Natural killer cell (primary cell): ENCODE measurements at regions not wholly inside any gene's neighbourhood (a gene's known extent, or its start where the extent isn't known, plus 50 kb on each side); places are given as distances from the start of the nearest gene placed in this dataset.

Experiments used
- ATAC-seq, 3 donors: fragments of 150-1000 bp in 2 of 3; fragments of 200-7000 bp in 1 of 3; cut with Tn5 transposase; 1 replicate in 1 of 3; 2 replicates in 2 of 3; pipeline ENCODE4 v1.10.0; 2021; ENCODE audit warnings: mild to moderate bottlenecking in 2 of 3, moderate library complexity in 2 of 3
- DNase-seq, 2 donors: peaks; one replicate each; pipeline versions ENCODE4 v3.0.0 to v3.0.0-alpha.2; 2013 to 2021; ENCODE audit warnings: mixed read lengths in 1 of 2
- H3K27ac ChIP-seq: one replicate; pipeline ENCODE4 v1.5.1; 2013; ENCODE audit warnings: mild to moderate bottlenecking, low read length
- H3K27me3 ChIP-seq: one replicate; pipeline ENCODE4 v1.6.1; 2013; ENCODE audit warnings: low read length; ENCODE audit not compliant: control insufficient read depth, insufficient read depth
- H3K36me3 ChIP-seq: one replicate; pipeline ENCODE4 v1.6.1; 2013; ENCODE audit warnings: low read length; ENCODE audit not compliant: control insufficient read depth, insufficient read depth
- H3K4me1 ChIP-seq: one replicate; pipeline ENCODE4 v1.6.1; 2013; ENCODE audit warnings: low read length; ENCODE audit not compliant: control insufficient read depth, insufficient read depth
- H3K4me3 ChIP-seq: one replicate; pipeline ENCODE4 v1.5.1; 2013; ENCODE audit warnings: low read length
- H3K9me3 ChIP-seq: one replicate; pipeline ENCODE4 v1.6.1; 2013; ENCODE audit warnings: low read length; ENCODE audit not compliant: control insufficient read depth, insufficient read depth
- H3K27ac Mint-ChIP-seq, 2 donors: one replicate each; pipeline ENCODE4 v1.8.0; 2022; ENCODE audit warnings: mild to moderate bottlenecking in 2 of 2, mixed read lengths in 2 of 2, moderate library complexity in 1 of 2
- H3K27me3 Mint-ChIP-seq, 2 donors: one replicate each; pipeline ENCODE4 v1.8.0; 2022; ENCODE audit warnings: low read depth in 2 of 2, mixed read lengths in 2 of 2
- H3K36me3 Mint-ChIP-seq: one replicate; pipeline ENCODE4 v1.8.0; 2022; ENCODE audit warnings: mixed read lengths
- H3K4me1 Mint-ChIP-seq, 2 donors: one replicate each; pipeline ENCODE4 v1.8.0; 2022; ENCODE audit warnings: mixed read lengths in 2 of 2
- H3K4me3 Mint-ChIP-seq: one replicate; pipeline ENCODE4 v1.8.0; 2022; ENCODE audit warnings: mild to moderate bottlenecking, moderate library complexity, mixed read lengths
- H3K9me3 Mint-ChIP-seq, 2 donors: one replicate each; pipeline ENCODE4 v1.8.0; 2022; ENCODE audit warnings: mixed read lengths in 2 of 2
- WGBS: methylation state at CpG from one replicate; pipeline ENCODE4 v1.1.7; 2013; ENCODE audit warnings: missing lambda C conversion rate; ENCODE audit not compliant: insufficient coverage; 5-methylcytosine and 5-hydroxymethylcytosine counted together
- intact Hi-C: fragments of 100-400 bp; cut with micrococcal nuclease; formaldehyde crosslinking; loops from one replicate; pipeline ENCODE4 v1.14.2; 2022
- TF ChIP-seq, protein P1 (sequence below): fragments of 200-600 bp; IDR thresholded peaks from one replicate; pipeline ENCODE4 v1.8.0; 2022; ENCODE audit warnings: antibody characterized with exemption

DNA sequence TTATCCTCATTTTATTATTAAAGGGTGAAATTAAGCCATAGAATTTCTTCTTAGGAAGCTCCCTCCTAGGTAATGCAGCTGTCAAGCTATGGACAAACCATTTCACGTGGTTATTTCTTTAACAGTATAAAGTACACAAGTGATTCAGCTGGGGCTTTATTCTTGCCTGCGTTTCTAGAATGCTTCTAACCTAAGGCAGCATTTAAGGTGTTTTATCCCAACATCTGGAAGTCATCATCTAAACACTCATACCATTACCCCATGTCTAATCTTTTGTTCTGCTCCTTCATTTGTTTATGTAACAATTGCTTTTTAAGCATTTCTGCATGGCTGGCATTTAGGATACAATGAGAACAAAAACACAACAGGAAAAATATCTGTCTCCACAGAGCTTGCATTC is 829.2 kb upstream of the ADAMTS5 start:
- H3K27me3 ChIP-seq, result no peaks in the 10 kb centered on the region
- no peaks in the 10 kb centered on the region for H3K36me3 ChIP-seq
- 66% methylated on average over 2 of the region's 2 CpGs for WGBS
- no peak overlapping the region for H3K27ac ChIP-seq
- no peaks in the 10 kb centered on the region for H3K9me3 ChIP-seq
- DNase-seq (no peak), ATAC-seq (no peak)
- H3K27ac Mint-ChIP-seq, result no peak overlapping the region
- no peaks in the 10 kb centered on the region for H3K27me3 Mint-ChIP-seq
- H3K4me3 Mint-ChIP-seq, result no peak overlapping the region
- TF ChIP-seq, protein P1, sequence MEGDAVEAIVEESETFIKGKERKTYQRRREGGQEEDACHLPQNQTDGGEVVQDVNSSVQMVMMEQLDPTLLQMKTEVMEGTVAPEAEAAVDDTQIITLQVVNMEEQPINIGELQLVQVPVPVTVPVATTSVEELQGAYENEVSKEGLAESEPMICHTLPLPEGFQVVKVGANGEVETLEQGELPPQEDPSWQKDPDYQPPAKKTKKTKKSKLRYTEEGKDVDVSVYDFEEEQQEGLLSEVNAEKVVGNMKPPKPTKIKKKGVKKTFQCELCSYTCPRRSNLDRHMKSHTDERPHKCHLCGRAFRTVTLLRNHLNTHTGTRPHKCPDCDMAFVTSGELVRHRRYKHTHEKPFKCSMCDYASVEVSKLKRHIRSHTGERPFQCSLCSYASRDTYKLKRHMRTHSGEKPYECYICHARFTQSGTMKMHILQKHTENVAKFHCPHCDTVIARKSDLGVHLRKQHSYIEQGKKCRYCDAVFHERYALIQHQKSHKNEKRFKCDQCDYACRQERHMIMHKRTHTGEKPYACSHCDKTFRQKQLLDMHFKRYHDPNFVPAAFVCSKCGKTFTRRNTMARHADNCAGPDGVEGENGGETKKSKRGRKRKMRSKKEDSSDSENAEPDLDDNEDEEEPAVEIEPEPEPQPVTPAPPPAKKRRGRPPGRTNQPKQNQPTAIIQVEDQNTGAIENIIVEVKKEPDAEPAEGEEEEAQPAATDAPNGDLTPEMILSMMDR, result no peak
- no peaks in the 10 kb centered on the region for H3K4me1 Mint-ChIP-seq
- H3K36me3 Mint-ChIP-seq, result no peaks in the 10 kb centered on the region
- H3K9me3 Mint-ChIP-seq, result no peaks in the 10 kb centered on the region
- H3K4me1 ChIP-seq, result no peaks in the 10 kb centered on the region
- intact Hi-C loops, result no loop called here
- no peak overlapping the region for H3K4me3 ChIP-seq

DNA sequence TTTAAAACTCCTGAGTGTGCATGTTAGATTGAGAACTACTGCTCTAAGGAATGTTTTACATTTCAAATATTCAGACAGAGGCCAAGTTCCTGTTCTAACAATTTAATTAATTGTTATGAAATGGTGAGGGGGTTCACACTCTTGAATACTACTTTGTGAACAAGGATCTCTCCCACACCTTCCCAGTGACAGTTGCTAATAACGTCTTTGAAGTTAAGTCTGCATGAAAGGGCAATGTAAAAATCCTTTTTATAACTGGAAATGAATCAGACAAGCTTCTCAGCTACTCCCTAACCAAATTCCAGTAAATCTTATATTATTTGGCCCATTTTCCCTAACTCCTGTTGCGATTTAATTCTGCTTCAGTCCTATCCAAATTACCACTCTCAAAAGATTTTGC is 828.5 kb upstream of the ADAMTS5 start:
- Mint-ChIP-seq H3K27ac (no peak overlapping the region), H3K27me3 (no peaks in the 10 kb centered on the region), H3K9me3 (peaks cover 0 to 2% of the 10 kb centered on the region in 2 donors), H3K4me1 (no peaks in the 10 kb centered on the region), H3K36me3 (no peaks in the 10 kb centered on the region), H3K4me3 (no peak overlapping the region)
- no peak for ATAC-seq
- TF ChIP-seq, protein P1, result no peak
- intact Hi-C loops, result no loop called here
- no peak overlapping the region for H3K27ac ChIP-seq
- H3K4me1 ChIP-seq, result no peaks in the 10 kb centered on the region
- WGBS, result 71% methylated on average over 2 of the region's 2 CpGs
- DNase-seq, result no peak
- no peaks in the 10 kb centered on the region for H3K9me3 ChIP-seq
- H3K27me3 ChIP-seq, result no peaks in the 10 kb centered on the region
- H3K36me3 ChIP-seq, result no peaks in the 10 kb centered on the region
- no peak overlapping the region for H3K4me3 ChIP-seq

DNA sequence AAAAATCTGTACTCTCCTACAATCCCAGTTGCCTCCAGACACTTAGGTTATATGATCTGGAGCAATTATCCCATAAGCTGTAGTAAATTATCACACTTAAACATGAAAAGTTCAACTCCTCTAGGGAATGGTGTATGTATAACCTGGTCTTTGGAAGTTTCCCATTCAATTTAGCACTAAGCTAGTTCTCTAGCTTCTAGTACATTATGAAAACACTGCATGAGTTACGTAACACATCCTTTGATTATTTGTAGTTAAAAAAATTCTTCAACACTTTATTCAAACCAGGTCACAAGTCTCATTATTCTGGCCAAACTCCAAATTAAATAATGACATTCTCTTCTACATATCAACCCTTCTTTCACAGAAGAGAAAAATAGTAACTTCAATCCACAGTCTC is 827.0 kb upstream of the ADAMTS5 start:
- TF ChIP-seq, protein P1, result no peak
- Histone ChIP-seq H3K27me3 (no peaks in the 10 kb centered on the region), H3K9me3 (no peaks in the 10 kb centered on the region), H3K27ac (no peak overlapping the region), H3K4me1 (no peaks in the 10 kb centered on the region), H3K36me3 (no peaks in the 10 kb centered on the region), H3K4me3 (no peak overlapping the region)
- no peak for ATAC-seq
- no peaks in the 10 kb centered on the region for H3K27me3 Mint-ChIP-seq
- WGBS, result no CpG with 5 or more reads among the region's 1 CpG
- intact Hi-C loops, result no loop called here
- no peak overlapping the region for H3K27ac Mint-ChIP-seq
- no peaks in the 10 kb centered on the region for H3K4me1 Mint-ChIP-seq
- H3K9me3 Mint-ChIP-seq, result peaks cover 0 to 4% of the 10 kb centered on the region in 2 donors
- H3K4me3 Mint-ChIP-seq, result no peak overlapping the region
- H3K36me3 Mint-ChIP-seq, result no peaks in the 10 kb centered on the region
- DNase-seq, result no peak

DNA sequence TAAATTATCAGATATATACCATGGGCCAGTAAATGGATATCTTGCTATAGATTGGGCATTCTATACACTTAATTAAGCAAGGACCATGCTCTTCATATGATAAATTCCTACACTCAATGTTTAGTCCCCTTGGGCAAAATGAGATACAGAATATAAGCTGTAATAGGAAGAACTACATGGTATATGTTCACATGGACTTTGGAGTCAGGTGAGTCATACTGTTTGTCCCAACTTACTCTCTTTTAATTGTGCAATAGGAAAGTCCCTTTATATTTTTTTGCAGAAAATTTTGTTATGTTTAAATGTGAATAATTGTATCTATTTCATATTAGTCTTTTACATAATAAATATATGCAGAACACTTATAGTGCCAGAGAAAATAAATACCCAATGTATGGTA is 820.2 kb upstream of the ADAMTS5 start:
- Histone ChIP-seq H3K4me3 (no peak overlapping the region), H3K27ac (no peak overlapping the region), H3K27me3 (no peaks in the 10 kb centered on the region), H3K36me3 (no peaks in the 10 kb centered on the region), H3K9me3 (no peaks in the 10 kb centered on the region), H3K4me1 (no peaks in the 10 kb centered on the region)
- DNase-seq (no peak), ATAC-seq (no peak)
- H3K4me1 Mint-ChIP-seq, result no peaks in the 10 kb centered on the region
- peaks cover 4 to 12% of the 10 kb centered on the region in 2 donors for H3K9me3 Mint-ChIP-seq
- no peaks in the 10 kb centered on the region for H3K27me3 Mint-ChIP-seq
- TF ChIP-seq, protein P1, result no peak
- H3K36me3 Mint-ChIP-seq, result no peaks in the 10 kb centered on the region
- H3K27ac Mint-ChIP-seq, result no peak overlapping the region
- intact Hi-C loops, result no loop called here
- no peak overlapping the region for H3K4me3 Mint-ChIP-seq
